HepG2 (cell line): ENCODE measurements at regions not wholly inside any gene's neighbourhood (a gene's known extent, or its start where the extent isn't known, plus 50 kb on each side); places are given as distances from the start of the nearest gene placed in this dataset.

ENCODE experiments used
- CBX2 ChIP-seq, 2 experiments: fragments of 200-600 bp in 1 of 2; sonication (generic); formaldehyde crosslinking in 1 of 2; IDR thresholded peaks; 2 replicates each; pipeline versions ENCODE4 v1.7.0 to v1.8.1; 2018 to 2022; ENCODE audit warnings: low read depth in 2 of 2, low read length in 1 of 2, mild to moderate bottlenecking in 1 of 2, missing genetic modification reagents in 1 of 2
- FOXA3 ChIP-seq: IDR thresholded peaks from 2 replicates; pipeline ENCODE4 v1.6.1; 2016; ENCODE audit warnings: missing genetic modification reagents, missing compliant biosample characterization
- HDAC2 ChIP-seq: sonication (generic); formaldehyde crosslinking; IDR thresholded peaks from 2 replicates; pipeline ENCODE4 v1.4.0; 2020; ENCODE audit warnings: missing genetic modification reagents
- HNF4G ChIP-seq, 2 experiments: sonication (generic) in 1 of 2; formaldehyde crosslinking in 1 of 2; IDR thresholded peaks; 2 replicates each; pipeline versions ENCODE4 v1.4.0 to v1.6.1; 2011 to 2020; ENCODE audit warnings: borderline replicate concordance in 2 of 2, low read depth in 2 of 2, mild to moderate bottlenecking in 2 of 2, low read length in 1 of 2, missing genetic modification reagents in 1 of 2, moderate library complexity in 1 of 2
- KAT8 ChIP-seq: IDR thresholded peaks from 2 replicates; pipeline ENCODE4 v1.6.1; 2016; ENCODE audit warnings: missing genetic modification reagents, missing compliant biosample characterization
- PHF5A ChIP-seq: IDR thresholded peaks from one replicate; pipeline ENCODE4 v1.6.1; 2018; ENCODE audit warnings: low read depth, missing genetic modification reagents; ENCODE audit not compliant: unreplicated experiment
- TOPORS ChIP-seq: sonication (generic); formaldehyde crosslinking; IDR thresholded peaks from 2 replicates; pipeline ENCODE4 v1.8.0; 2023; ENCODE audit warnings: mild to moderate bottlenecking, missing genetic modification reagents
- ZNF160 ChIP-seq: sonication (generic); formaldehyde crosslinking; IDR thresholded peaks from 2 replicates; pipeline ENCODE4 v1.8.0; 2022; ENCODE audit warnings: mild to moderate bottlenecking, inconsistent platforms, missing genetic modification reagents
- ZNF431 ChIP-seq: sonication (generic); formaldehyde crosslinking; IDR thresholded peaks from 2 replicates; pipeline ENCODE4 v1.9.0; 2022; ENCODE audit warnings: missing genetic modification reagents, low read depth, mild to moderate bottlenecking, borderline replicate concordance
- ZNF468 ChIP-seq: sonication (generic); formaldehyde crosslinking; IDR thresholded peaks from 2 replicates; pipeline ENCODE4 v1.8.0; 2022; ENCODE audit warnings: mild to moderate bottlenecking, moderate library complexity, missing genetic modification reagents
- ZNF776 ChIP-seq: sonication (generic); formaldehyde crosslinking; IDR thresholded peaks from 2 replicates; pipeline ENCODE4 v1.4.0; 2020; ENCODE audit warnings: mild to moderate bottlenecking, missing genetic modification reagents
- TF ChIP-seq, protein P1 (sequence below): sonication (generic); formaldehyde crosslinking; IDR thresholded peaks from 2 replicates; pipeline ENCODE4 v1.4.0; 2020; ENCODE audit warnings: mild to moderate bottlenecking, missing genetic modification reagents
- TF ChIP-seq, protein P2 (sequence below), 2 experiments: IDR thresholded peaks; 2 replicates each; pipeline ENCODE4 v1.6.1; 2011 to 2012; ENCODE audit warnings: low read length in 2 of 2, borderline replicate concordance in 1 of 2, low read depth in 1 of 2, mild to moderate bottlenecking in 1 of 2, moderate library complexity in 1 of 2
- TF ChIP-seq, protein P3 (sequence below): sonication (generic); formaldehyde crosslinking; IDR thresholded peaks from 2 replicates; pipeline ENCODE4 v1.4.0; 2020; ENCODE audit warnings: missing genetic modification reagents

DNA sequence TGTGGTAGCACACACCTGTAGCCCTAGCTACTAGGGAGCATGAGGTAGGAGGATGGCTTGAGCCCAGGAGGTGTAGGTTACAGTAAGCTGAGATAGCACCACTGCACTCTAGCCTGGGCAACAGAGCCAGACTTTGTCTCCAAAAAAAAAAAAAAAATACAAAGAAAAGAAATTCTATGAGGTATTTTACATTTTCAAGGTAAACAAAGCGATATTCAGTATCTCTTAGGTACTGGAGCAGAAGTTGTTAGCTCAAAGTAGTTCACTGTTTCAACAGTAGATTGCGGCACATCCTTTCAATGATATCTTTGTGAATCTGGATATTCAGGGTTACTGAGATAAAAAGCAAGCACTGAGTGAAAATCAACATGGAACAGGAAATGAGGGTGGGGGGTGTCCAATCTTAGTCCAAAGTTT, 318.5 kb downstream of the ZNF621 start (continued):
- TF ChIP-seq, protein P1, sequence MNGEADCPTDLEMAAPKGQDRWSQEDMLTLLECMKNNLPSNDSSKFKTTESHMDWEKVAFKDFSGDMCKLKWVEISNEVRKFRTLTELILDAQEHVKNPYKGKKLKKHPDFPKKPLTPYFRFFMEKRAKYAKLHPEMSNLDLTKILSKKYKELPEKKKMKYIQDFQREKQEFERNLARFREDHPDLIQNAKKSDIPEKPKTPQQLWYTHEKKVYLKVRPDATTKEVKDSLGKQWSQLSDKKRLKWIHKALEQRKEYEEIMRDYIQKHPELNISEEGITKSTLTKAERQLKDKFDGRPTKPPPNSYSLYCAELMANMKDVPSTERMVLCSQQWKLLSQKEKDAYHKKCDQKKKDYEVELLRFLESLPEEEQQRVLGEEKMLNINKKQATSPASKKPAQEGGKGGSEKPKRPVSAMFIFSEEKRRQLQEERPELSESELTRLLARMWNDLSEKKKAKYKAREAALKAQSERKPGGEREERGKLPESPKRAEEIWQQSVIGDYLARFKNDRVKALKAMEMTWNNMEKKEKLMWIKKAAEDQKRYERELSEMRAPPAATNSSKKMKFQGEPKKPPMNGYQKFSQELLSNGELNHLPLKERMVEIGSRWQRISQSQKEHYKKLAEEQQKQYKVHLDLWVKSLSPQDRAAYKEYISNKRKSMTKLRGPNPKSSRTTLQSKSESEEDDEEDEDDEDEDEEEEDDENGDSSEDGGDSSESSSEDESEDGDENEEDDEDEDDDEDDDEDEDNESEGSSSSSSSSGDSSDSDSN (CRISPR knock-in tag): 0 out of 2 replicates have a peak, but pooled peaks have one; percentile 19
- TF ChIP-seq KAT8 (CRISPR knock-in tag): peak; percentile 39; the same call in 1 of the 2 replicates
- TF ChIP-seq, protein P2, sequence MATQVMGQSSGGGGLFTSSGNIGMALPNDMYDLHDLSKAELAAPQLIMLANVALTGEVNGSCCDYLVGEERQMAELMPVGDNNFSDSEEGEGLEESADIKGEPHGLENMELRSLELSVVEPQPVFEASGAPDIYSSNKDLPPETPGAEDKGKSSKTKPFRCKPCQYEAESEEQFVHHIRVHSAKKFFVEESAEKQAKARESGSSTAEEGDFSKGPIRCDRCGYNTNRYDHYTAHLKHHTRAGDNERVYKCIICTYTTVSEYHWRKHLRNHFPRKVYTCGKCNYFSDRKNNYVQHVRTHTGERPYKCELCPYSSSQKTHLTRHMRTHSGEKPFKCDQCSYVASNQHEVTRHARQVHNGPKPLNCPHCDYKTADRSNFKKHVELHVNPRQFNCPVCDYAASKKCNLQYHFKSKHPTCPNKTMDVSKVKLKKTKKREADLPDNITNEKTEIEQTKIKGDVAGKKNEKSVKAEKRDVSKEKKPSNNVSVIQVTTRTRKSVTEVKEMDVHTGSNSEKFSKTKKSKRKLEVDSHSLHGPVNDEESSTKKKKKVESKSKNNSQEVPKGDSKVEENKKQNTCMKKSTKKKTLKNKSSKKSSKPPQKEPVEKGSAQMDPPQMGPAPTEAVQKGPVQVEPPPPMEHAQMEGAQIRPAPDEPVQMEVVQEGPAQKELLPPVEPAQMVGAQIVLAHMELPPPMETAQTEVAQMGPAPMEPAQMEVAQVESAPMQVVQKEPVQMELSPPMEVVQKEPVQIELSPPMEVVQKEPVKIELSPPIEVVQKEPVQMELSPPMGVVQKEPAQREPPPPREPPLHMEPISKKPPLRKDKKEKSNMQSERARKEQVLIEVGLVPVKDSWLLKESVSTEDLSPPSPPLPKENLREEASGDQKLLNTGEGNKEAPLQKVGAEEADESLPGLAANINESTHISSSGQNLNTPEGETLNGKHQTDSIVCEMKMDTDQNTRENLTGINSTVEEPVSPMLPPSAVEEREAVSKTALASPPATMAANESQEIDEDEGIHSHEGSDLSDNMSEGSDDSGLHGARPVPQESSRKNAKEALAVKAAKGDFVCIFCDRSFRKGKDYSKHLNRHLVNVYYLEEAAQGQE (IDR thresholded peaks at IDR 0.05; ENCODE audit: borderline replicate concordance in 1 of 2, low read depth in 1 of 2, low read length in 2 of 2): 0 out of 4 replicates have a peak, but pooled peaks of 1 of the 2 experiments have one; percentile 50
- peak; percentile 94 for TF ChIP-seq HDAC2 (CRISPR knock-in tag)
- TF ChIP-seq HNF4G (IDR thresholded peaks at IDR 0.05; ENCODE audit: borderline replicate concordance, low read depth, low read length): peak; percentile 88; the same call in 1 of the 2 replicates
- peak; percentile 28; the same call in 1 of the 2 replicates for TF ChIP-seq HNF4G (CRISPR knock-in tag; IDR thresholded peaks at IDR 0.05; ENCODE audit: borderline replicate concordance, low read depth)
- TF ChIP-seq ZNF431 (CRISPR knock-in tag): peak; percentile 66; the same call in 1 of the 2 replicates
- no peak for TF ChIP-seq TOPORS (CRISPR knock-in tag)
- peak; percentile 27 for TF ChIP-seq PHF5A (CRISPR knock-in tag)
- no peak for TF ChIP-seq ZNF776
- TF ChIP-seq, protein P3, sequence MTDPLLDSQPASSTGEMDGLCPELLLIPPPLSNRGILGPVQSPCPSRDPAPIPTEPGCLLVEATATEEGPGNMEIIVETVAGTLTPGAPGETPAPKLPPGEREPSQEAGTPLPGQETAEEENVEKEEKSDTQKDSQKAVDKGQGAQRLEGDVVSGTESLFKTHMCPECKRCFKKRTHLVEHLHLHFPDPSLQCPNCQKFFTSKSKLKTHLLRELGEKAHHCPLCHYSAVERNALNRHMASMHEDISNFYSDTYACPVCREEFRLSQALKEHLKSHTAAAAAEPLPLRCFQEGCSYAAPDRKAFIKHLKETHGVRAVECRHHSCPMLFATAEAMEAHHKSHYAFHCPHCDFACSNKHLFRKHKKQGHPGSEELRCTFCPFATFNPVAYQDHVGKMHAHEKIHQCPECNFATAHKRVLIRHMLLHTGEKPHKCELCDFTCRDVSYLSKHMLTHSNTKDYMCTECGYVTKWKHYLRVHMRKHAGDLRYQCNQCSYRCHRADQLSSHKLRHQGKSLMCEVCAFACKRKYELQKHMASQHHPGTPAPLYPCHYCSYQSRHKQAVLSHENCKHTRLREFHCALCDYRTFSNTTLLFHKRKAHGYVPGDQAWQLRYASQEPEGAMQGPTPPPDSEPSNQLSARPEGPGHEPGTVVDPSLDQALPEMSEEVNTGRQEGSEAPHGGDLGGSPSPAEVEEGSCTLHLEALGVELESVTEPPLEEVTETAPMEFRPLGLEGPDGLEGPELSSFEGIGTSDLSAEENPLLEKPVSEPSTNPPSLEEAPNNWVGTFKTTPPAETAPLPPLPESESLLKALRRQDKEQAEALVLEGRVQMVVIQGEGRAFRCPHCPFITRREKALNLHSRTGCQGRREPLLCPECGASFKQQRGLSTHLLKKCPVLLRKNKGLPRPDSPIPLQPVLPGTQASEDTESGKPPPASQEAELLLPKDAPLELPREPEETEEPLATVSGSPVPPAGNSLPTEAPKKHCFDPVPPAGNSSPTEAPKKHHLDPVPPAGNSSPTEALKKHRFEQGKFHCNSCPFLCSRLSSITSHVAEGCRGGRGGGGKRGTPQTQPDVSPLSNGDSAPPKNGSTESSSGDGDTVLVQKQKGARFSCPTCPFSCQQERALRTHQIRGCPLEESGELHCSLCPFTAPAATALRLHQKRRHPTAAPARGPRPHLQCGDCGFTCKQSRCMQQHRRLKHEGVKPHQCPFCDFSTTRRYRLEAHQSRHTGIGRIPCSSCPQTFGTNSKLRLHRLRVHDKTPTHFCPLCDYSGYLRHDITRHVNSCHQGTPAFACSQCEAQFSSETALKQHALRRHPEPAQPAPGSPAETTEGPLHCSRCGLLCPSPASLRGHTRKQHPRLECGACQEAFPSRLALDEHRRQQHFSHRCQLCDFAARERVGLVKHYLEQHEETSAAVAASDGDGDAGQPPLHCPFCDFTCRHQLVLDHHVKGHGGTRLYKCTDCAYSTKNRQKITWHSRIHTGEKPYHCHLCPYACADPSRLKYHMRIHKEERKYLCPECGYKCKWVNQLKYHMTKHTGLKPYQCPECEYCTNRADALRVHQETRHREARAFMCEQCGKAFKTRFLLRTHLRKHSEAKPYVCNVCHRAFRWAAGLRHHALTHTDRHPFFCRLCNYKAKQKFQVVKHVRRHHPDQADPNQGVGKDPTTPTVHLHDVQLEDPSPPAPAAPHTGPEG (CRISPR knock-in tag): no peak
- TF ChIP-seq CBX2 (IDR thresholded peaks at IDR 0.05; ENCODE audit: low read depth, low read length): no peak
- TF ChIP-seq CBX2 (CRISPR knock-in tag; IDR thresholded peaks at IDR 0.05; ENCODE audit: low read depth): no peak
- peak; percentile 94 for TF ChIP-seq FOXA3 (CRISPR knock-in tag)
- TF ChIP-seq ZNF468: no peak
- TF ChIP-seq ZNF160 (CRISPR knock-in tag): no peak
